SIG-M5 (cell line): ENCODE measurements at regions not wholly inside any gene's neighbourhood (a gene's known extent, or its start where the extent isn't known, plus 50 kb on each side); places are given as distances from the start of the nearest gene placed in this dataset.
"Not testable (repeated sequence)": the region's sequence is repeated elsewhere in the genome, so short reads cannot be mapped to it uniquely, and the experiment has no call there.

Experiments used
- DNase-seq: peaks from one replicate; lab custom pipeline; 2025; lab: John Stamatoyannopoulos, UW

- no peak for DNase-seq
Observed at GRCh38 chr2:39929531-39929930, 150.5 kb upstream of the THUMPD2 start.

- DNase-seq: no peak
Observed at GRCh38 chr2:39925312-39925711, 146.3 kb upstream of the THUMPD2 start.

DNA sequence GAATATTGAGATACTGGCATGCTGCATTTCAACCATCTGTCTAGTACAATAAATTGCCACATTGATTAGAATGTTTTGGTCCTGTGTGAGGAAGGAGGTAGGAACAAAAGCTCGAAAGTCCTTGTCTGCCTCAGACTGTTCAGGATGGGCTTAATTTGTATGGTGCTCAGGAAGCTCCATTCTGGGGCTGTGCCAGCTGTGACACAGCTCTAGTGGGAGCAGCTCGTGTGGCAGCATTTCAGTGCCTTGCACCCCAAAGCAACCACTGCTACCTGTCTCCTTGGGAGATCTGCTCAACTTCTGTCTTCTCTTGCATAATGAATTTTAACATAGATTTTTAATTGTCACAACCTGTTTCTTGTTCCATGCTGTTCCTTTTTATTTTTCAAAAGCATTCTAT is 144.4 kb upstream of the THUMPD2 start:
- DNase-seq: no peak

- no peak for DNase-seq
Observed at GRCh38 chr2:39922679-39923405, 143.8 kb upstream of the THUMPD2 start.

DNA sequence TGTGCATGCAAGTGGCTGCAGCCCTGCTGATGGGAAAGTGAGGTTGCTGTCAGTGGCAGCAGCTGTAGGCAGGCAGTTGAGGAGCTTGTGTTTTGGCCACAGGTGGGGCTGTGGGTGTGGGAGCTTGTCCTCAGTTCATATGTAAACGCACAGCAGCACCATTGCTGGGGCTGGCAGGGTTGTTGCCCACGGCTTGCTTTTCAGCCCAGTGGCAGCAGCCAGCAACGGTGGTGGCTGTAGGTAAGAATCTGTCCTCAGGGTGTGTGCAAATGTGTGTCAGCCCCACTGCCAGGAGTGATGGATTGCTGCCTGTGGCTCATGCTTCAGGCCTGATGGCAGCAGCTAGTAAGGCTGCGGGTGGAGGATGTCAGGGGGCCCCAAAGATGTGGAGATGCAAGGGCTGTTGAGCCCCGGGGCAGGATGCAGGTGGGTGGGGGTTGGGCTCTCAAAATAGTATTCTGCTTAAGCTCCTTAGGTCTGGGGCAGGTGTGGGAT is 141.3 kb upstream of the THUMPD2 start:
- DNase-seq: no peak

DNA sequence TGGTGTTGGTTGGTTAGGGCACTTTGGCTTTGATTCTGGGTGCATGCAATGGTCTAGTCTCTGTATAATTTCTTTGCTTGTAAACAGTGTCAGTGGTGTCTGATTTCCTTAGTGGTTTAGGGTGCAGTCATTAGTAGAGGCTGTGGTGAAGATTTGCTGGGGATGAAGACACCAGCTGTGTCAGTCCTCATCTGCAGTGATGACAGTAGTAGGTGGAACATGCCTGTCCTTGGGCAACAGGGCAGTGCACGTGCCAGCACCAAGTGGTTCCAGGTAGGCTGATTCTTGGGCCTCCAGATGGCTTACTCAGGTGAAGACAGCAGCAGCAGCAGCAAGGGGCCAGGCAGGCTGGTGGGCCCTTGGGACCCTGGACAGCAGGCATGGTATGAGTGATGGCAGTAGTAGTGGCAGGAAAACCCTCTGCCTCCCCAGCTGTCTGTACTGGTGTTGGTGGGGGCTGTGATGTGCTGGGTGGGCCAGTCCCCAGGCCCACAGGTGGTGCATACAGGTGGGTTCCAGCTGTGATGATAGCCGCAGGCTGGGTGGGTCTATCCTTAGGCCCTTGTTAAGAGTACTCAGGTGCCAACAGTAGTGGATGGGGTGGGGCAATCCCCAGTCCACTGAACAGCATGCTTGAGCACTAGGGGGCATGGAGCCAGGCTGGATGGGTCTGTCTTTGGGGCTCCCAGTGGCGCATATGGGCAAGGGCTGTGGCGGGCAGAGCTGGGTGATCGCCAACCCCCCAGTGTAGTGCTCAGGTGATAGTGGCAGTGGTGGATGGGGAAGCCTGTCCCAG is 140.7 kb upstream of the THUMPD2 start:
- no peak for DNase-seq

- DNase-seq: no peak
Observed at GRCh38 chr2:39918886-39919285, 139.8 kb upstream of the THUMPD2 start.

GRCh38 chr2:39917371-39917770 is 138.3 kb upstream of the THUMPD2 start:
- DNase-seq: not testable (repeated sequence)

DNA sequence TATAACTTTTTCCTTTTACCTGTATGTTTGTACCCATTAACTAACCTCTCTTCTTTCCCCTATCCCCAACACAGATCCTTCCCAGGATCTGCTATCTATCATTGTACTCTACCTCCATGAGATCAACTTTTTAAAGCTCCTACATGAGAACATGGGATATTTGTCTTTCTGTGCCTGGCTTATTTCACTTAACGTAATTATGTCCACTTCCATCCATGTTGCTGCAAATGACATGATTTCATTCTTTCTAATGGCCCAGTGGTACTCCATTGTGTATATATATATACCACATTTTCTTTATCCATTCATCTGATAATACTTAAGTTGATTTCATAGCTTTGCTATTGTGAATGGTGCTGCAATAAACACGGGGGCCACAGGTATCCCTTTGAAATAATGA is 135.9 kb upstream of the THUMPD2 start:
- no peak for DNase-seq

DNA sequence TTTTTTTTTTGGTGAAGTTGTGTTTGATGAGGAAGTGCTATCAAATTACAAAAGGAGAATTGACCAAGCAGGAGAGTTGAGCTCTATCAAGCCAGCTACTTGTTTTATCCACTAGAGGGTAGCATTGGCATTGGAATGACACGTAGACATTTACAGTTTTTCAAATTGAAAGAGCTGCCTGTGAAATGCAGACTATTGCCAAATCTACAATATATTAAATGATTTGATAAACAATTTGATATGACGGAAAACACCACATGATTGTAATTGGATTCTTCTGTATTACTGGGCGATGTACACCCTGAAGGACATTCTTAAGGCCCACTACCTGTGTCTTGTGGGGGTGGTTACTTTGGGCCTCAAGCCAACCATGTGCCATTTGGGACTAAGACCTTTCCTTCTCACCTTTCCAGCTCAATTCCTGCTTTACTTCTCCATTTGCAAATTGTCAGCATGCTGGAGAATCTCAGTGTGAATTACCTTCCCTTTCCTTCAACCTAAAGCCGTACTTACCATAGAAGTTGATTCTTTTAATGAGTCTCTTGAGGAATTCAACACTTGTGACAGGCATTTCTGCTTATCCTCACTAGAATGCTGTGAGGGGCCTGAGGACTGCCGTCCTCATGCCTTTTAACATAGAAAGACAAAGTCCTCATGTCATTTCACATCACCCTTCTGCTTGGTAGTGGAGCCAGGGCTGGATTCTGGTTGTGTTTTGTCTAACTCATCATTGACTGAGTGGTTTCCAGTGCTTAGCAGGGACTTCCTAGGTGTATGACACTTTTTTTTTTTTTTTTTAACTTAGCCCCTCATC is 134.8 kb upstream of the THUMPD2 start:
- DNase-seq: peak; percentile 34

- DNase-seq: no peak
Observed at GRCh38 chr2:39902103-39902502, 123.0 kb upstream of the THUMPD2 start.

- no peak for DNase-seq
Observed at GRCh38 chr2:39898934-39899333, 119.9 kb upstream of the THUMPD2 start.

- DNase-seq: no peak
Observed at GRCh38 chr2:39897273-39897672, 118.2 kb upstream of the THUMPD2 start.

DNA sequence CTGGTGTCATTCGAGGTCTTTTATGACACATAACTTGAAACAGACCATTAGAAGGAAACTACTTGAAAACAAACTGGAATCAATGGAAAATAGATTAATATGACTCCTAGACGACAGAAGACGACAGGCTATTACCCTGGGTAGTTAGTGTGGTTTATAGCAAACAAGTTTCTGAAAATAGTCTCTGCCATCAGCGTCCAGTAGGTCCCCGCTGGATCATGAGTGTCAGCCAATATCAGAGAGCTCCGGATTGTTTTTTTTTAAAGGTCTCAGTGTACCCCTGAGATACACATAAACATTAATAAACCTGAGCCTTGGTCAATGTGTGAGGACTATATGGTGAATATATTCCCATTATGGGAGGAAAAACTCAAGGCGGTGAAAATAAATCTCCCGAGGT is 115.0 kb upstream of the THUMPD2 start:
- no peak for DNase-seq

DNA sequence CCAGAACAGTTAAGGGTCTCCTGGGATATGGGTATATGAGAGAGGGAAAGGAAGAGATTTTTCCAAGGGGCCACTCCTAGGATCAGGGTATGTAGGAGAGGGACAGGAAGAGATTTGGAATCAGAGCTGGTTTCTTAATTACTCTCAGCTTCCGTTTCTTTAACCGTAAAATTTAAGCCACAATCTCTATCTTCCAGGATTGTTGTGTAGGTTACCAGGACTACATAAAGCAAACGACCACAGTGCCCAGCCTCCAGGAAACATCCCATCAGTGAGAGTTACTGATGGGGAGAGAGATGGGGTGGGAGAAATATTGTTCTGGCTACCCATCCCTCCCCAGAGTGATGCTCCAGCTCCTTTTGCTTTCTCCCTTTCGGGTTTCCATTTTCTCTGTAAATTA is 114.6 kb upstream of the THUMPD2 start:
- DNase-seq: no peak

- no peak for DNase-seq
Observed at GRCh38 chr2:39881948-39882347, 102.9 kb upstream of the THUMPD2 start.

DNA sequence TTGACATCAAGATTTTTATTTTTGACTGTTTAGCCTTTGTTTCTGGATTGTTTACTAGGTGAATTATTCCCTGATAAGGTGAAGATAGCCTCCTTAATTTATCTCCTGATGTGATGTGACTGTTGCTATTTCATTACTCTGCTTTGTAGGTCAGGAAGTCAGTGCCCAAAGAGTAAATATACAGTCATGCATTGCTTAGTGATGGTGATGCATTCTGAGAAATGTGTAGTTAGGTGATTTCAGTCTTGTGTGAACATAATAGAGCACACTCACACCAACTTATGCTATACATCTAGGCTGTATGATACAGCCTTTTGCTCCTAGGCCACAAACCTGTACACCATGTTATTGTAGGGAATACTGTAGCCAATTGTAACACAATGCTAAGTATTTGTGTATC is 102.4 kb upstream of the THUMPD2 start:
- DNase-seq: no peak

GRCh38 chr2:39879001-39879400 is 99.9 kb upstream of the THUMPD2 start:
- DNase-seq: not testable (repeated sequence)

DNA sequence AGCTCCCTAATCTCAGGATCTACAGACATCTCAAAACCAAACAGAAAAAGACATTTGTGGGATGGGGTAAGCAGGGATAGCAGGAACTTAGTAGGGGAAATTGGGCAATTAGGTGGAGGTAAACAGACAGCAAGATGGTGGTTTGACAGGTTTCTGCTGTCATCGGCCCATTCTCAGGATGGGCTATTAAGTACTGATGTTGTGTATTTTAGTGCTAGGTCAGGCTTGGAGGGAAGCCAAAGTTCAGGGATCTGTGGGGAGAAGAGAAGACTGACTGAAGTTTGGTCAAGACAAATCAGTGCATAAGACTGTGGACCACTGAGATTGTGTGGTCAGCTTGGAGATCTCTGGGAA is 96.8 kb upstream of the THUMPD2 start:
- DNase-seq: no peak

DNA sequence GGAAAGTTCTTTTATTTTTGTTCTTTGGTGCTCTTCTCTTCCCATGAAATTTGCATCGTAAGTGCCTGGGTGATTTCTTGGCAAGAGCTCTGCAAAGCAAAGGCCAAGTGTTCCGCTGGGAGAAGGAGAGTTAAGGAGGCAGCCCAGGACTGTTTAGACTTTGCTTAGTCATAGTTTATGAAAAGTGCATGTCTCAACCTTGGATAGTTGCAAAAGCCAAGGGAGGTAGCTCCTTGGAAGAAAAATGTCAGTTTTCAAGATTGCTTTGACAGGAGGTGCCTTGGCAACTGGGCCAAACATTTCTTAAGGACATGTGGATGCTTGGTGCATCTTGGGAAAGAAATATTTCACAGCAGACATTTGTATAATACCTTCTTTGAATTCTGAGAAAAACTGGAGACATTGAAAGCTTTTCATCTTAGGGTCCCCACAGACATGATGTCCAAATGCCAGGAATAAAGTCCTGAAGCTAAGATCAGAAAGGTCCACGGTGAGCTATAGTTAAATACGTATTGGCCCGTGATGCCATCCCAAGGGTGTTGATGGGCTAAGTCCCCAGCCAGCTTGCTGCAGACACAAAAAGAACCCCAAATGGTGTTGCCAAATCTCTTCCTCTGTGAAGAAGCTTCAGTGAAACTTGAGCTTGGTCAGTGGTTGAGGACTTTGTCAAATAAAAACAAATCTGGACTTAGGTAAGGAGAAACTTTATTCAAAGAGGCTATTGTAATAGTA is 96.3 kb upstream of the THUMPD2 start:
- no peak for DNase-seq

DNA sequence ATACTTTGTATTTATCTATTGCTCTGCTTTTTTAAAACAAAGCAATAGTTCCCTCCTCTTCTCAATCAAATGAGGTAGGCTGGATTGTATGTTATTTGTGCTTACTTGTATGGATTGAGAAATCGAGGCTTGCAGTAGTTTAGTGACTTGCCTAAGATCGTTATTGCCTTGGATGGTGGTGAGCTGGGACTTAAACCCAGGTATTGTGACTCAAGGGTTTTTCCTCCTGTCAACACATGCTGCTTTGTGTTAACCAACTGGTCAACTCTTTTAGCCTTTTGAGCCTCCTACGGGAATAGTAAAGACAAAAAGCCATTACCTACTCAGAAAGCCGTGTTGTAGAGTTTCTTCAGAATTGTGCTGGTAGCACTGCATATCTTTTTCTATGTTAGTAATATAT is 95.2 kb upstream of the THUMPD2 start:
- no peak for DNase-seq

GRCh38 chr2:39873586-39873985 is 94.5 kb upstream of the THUMPD2 start:
- no peak for DNase-seq
